ENCODE measurements at regions not wholly inside any gene's neighbourhood (a gene's known extent, or its start where the extent isn't known, plus 50 kb on each side); places are given as distances from the start of the nearest gene placed in this dataset.

DNA sequence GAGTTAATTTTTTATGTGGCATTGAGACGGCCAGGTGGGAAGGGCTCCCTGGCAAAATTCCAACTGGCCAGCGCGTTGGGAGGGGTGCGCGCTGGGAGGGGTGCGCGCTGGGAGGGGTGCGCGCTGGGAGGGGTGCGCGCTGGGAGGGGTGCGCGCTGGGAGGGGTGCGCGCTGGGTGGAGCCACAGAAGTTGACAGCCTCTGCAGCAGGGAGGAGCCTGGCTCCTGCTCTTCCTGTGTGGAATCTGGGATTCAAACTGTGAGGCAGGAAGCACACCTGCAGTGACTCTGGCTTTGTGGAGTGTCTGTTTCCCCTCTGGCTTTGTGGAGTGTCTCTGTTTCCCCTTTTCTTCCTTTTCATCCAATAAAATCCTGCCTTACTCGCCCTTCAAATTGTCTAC is 147.9 kb upstream of the CBLN2 start:
- DNase-seq (ENCODE audit: low spot score) = no peak

DNA sequence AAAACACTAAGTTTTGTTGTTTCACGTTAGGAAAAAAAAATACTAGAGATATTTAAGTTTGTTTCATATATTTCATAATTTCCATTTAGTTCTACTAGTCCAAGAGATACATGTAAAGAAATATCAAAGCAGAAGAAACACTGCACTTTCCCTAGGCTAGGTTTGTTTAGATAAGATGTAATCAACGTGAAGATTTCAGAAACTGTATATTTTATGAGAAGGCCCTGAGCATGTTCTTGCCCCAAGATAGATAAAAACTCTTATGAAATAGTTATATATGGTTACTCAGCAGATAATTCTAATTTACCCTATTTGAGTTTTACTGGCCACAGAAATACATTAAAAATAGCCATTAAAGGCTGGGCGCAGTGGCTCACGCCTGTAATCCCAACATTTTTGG is 143.6 kb upstream of the CBLN2 start:
- no peak for DNase-seq (ENCODE audit: low spot score)

DNA sequence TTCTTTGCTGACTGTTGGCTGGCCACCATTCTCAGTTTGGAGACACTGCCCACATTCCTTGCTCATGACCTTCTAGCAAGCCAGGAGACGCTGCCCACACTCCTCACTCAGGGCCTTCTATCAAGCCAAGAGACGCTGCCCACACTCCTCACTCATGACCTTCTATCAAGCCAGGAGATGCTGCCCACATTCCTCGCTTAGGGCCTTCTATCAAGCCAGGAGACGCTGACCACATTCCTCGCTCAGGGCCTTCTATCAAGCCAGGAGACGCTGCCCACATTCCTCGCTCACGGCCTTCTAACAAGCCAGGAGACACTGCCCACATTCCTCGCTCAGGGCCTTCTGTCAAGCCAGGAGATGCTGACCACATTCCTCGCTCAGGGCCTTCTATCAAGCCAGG is 131.3 kb upstream of the CBLN2 start:
- no peak for DNase-seq (ENCODE audit: low spot score)

DNA sequence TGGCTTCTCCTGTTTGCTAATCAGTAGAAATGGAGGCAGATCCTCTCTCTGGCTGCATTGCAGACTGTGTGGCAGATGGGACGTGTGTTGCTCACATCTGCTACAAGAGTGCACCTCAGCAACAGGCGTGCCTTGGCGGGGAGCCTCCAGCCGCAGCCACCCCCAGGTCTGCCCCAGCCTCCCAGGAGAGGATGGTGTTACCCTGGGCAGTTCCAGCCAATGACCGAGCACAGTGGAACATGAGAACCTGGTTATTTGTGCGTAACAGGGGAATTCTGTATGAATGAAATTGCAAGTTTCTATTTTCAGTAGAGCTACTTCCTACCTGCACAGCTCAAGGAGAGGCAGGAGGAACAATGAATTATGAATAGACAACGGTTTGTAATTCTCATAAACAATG is 130.6 kb upstream of the CBLN2 start:
- peak; percentile 13 for DNase-seq (ENCODE audit: low spot score)

DNA sequence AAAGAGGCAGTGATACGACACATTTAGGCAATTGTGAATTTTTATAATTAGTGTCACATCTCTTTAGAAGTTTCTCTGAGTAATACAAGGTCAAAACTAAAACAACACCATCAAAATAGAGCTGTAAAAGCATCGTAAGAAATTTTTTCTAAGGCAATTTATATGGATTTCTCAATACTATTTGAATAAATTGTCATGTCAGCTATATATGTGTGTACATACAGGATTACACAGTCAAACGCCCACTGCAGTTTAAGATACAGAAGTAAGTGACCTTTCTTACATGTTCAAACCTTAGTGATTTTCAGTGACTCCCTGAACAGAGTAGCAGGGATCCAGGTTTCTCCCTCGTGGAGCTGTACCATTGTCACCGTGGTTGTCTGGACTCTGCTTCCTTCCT is 129.1 kb upstream of the CBLN2 start:
- no peak for DNase-seq (ENCODE audit: low spot score)

DNA sequence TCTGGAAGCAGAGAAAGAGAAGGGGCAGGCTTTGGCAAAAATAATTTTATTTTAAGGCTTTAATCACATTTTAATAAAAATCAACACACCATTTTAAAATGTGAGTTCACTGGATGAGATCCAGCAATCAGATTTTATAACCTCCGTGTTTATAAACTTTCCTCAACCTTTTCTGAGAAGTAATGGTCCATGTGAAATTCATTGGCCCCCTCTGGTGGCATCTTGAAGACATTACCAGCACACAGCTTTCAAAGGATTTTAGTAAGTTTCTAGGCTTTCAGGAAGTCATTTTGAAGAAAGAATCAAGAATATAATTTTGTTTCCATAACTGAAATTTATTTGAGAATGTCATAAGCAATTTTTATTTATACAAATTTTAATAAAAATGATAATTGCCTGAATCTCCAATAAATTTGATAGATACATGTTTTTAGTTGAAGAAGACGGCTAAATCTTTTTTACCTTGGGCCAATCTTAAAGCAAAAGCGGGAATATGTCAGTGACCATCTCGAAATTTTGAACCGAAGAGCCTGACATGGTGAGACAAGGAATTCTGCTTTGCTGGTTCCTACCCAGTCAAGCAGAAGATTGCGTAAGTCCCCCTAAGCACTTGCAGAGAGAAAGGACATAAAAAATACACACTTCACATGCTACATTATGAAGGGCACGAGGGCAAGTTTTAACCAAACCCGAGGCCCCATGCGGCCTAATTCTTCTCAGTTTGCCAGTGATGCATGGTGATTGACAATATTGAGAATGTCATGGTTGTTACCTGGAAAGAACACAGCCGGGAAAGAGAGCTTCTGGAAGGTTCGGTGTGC is 128.4 kb upstream of the CBLN2 start:
- DNase-seq (ENCODE audit: low spot score) = peak; percentile 27

GRCh38 chr18:72667932-72668331 is 123.8 kb upstream of the CBLN2 start:
- no peak for DNase-seq (ENCODE audit: low spot score)

- DNase-seq (ENCODE audit: low spot score) = no peak
These were observed 109.0 kb upstream of the CBLN2 start for GRCh38 chr18:72652990-72653593.

- DNase-seq (ENCODE audit: low spot score) = no peak
These were observed 106.9 kb upstream of the CBLN2 start for GRCh38 chr18:72651033-72651432.

DNA sequence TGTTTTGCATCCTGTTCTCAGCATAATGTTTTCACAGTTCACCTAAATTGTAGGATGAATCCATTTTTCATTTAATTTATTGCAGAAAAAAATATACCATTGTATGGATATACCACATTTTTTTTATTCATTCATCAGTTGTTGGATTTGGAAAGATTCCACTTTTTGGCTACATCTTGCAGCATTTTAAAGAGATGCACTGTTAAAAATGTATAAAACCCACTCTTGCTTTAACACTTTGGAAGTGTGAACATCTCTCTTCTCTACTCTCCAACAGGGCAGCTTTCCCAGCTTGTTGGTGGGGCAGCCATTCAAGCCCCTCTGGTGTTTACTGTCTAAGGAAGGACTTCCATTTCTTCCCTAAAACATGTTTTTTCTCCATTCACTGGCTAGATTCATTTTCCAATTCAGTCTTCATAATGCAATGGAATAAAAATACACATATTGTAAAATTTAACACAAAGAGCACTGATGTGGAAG is 104.4 kb upstream of the CBLN2 start:
- DNase-seq (ENCODE audit: low spot score) = no peak

- no peak for DNase-seq (ENCODE audit: low spot score)
These were observed 103.9 kb upstream of the CBLN2 start for GRCh38 chr18:72648079-72648478.

- DNase-seq (ENCODE audit: low spot score) = no peak
These were observed 96.4 kb upstream of the CBLN2 start for GRCh38 chr18:72640557-72640956.

DNA sequence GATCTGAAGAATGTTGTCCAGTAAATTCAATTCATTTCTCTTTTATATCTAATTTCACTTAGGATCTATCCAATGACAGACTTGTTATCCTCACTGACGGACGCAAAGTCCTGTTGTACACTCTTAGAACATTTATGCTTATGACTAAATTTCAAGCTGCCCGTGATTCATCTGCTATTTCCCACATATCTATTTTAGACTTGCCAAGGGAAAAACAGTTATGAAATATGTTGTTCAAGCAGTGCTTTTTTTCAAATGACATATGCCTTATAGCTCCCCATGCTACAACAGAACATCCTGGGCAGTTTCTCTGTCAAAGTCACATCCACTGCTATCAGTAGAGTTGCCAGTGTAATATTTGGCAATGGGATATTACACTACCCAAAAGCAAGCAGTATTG is 94.2 kb upstream of the CBLN2 start:
- peak; percentile 46 for DNase-seq (ENCODE audit: low spot score)

DNA sequence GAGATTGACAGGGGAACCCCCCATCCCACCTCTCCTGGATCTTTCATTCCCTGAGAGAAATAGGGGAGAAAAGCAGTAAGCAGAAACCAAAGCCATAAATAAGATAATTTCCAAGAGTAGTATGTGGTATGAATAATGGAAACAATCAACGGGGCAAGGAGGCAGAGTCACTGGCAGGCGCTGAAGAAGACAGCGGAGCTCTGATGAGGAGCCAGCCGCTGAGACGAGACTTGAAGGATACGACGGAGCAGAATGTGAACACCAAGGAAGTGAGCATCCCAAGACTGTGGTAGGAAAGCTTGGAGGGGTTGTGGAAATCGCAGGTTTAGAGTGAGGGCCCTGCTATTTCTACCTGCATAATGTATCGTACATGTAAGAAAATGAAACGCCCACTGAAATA is 93.6 kb upstream of the CBLN2 start:
- DNase-seq (ENCODE audit: low spot score) = no peak

- DNase-seq (ENCODE audit: low spot score) = peak; percentile 22
These were observed 93.2 kb upstream of the CBLN2 start for GRCh38 chr18:72637299-72637698.

- no peak for DNase-seq (ENCODE audit: low spot score)
These were observed 92.5 kb upstream of the CBLN2 start for GRCh38 chr18:72636611-72637010.

GRCh38 chr18:72634500-72634899 is 90.4 kb upstream of the CBLN2 start:
- no peak for DNase-seq (ENCODE audit: low spot score)

GRCh38 chr18:72630991-72631390 is 86.8 kb upstream of the CBLN2 start:
- DNase-seq (ENCODE audit: low spot score) = no peak

- no peak for DNase-seq (ENCODE audit: low spot score)
These were observed 79.3 kb upstream of the CBLN2 start for GRCh38 chr18:72623444-72623843.

DNA sequence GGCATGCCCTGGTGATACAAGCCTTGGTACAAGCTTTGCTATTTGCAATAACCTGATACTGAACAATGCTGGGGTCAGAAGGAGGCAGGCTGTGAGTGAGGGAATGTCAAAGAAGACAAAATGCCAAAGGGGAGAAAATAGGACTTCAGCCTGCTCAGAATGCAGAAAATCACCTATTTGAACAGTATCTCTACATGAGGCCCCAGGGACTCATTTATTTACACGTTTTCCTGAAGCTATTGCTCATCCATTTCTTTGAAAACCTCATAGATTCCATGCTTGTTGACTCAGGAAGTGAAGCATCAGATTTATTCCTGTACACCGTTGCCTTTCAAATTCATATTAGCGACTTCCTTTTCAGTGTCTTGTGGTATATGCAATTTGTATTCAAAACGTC is 69.4 kb upstream of the CBLN2 start:
- DNase-seq (ENCODE audit: low spot score) = no peak

- no peak for DNase-seq (ENCODE audit: low spot score)
These were observed 68.9 kb upstream of the CBLN2 start for GRCh38 chr18:72612894-72613533.

- DNase-seq (ENCODE audit: low spot score) = no peak
These were observed 61.2 kb upstream of the CBLN2 start for GRCh38 chr18:72605376-72605775.

DNA sequence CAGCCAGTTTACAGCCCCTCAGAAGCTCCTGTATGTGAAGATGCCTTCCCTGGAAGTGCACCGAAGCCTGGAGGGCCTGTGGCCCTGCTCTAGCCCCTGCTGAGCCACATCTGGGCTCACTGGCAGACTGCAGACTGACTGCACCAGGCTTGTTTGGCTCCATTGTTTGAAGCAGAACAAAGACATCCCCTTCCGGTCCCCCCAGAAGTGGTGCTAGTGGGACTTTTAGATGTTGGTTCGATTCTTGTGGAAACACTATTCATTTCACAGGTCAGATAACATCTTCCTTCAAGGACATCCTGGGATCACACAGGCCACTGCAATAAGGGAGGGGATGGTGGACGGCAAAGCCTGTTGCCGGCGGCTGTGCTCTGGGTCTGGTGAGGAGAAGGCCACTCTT is 57.8 kb upstream of the CBLN2 start:
- no peak for DNase-seq (ENCODE audit: low spot score)

Measured in Ammon's horn (tissue), 1 donor.